Esophagus muscularis mucosa (tissue), 4 donors: ENCODE measurements at regions not wholly inside any gene's neighbourhood (a gene's known extent, or its start where the extent isn't known, plus 50 kb on each side); places are given as distances from the start of the nearest gene placed in this dataset.

Source experiments
- CTCF ChIP-seq, 3 experiments: fragments of 200-600 bp in 2 of 3; fragments of 450-650 bp in 1 of 3; sonication (generic) in 2 of 3; IDR thresholded peaks; one replicate each; pipeline ENCODE4 v1.5.1; 2017 to 2019; ENCODE audit warnings: antibody characterized with exemption in 3 of 3, mild to moderate bottlenecking in 2 of 3, moderate library complexity in 1 of 3
- EP300 ChIP-seq: sonication (generic); formaldehyde crosslinking; IDR thresholded peaks from one replicate; pipeline ENCODE4 v1.6.1; 2017; ENCODE audit warnings: antibody characterized with exemption
- POLR2A ChIP-seq: fragments of 450-650 bp; IDR thresholded peaks from one replicate; pipeline ENCODE4 v1.6.1; 2017; ENCODE audit warnings: antibody characterized with exemption, moderate library complexity, mild to moderate bottlenecking, low read depth
- POLR2AphosphoS5 ChIP-seq, 2 donors: sonication (generic); formaldehyde crosslinking; IDR thresholded peaks; one replicate each; pipeline ENCODE4 v1.6.1; 2017; ENCODE audit warnings: antibody characterized with exemption in 2 of 2

- TF ChIP-seq CTCF (IDR thresholded peaks at IDR 0.05) (no peak), POLR2AphosphoS5 (IDR thresholded peaks at IDR 0.05) (no peak), EP300 (no peak), POLR2A (no peak)
Measured at GRCh38 chr1:221171768-221172167, 292.5 kb downstream of the HLX start.
